GM12873 (cell line): ENCODE measurements at regions not wholly inside any gene's neighbourhood (a gene's known extent, or its start where the extent isn't known, plus 50 kb on each side); places are given as distances from the start of the nearest gene placed in this dataset.

Experiments used
- CTCF ChIP-seq: IDR thresholded peaks from 2 replicates; pipeline ENCODE4 v1.5.1; 2012; ENCODE audit warnings: low read depth, mild to moderate bottlenecking, moderate library complexity, low read length, control low read depth; ENCODE audit not compliant: insufficient read depth; ENCODE audit errors: missing control alignments

GRCh38 chr20:47850146-47850545, 64.9 kb upstream of the SULF2 start:
- no peak for TF ChIP-seq CTCF

- no peak for TF ChIP-seq CTCF
Observed at GRCh38 chr20:47849596-47849995, 64.3 kb upstream of the SULF2 start.

- TF ChIP-seq CTCF: no peak
Observed at GRCh38 chr20:47849006-47849405, 63.7 kb upstream of the SULF2 start.

- no peak for TF ChIP-seq CTCF
Observed at GRCh38 chr20:47847884-47848485, 62.7 kb upstream of the SULF2 start.

GRCh38 chr20:47843886-47844567, 58.7 kb upstream of the SULF2 start:
- TF ChIP-seq CTCF: no peak
